T-cell (primary cell): ENCODE measurements at regions not wholly inside any gene's neighbourhood (a gene's known extent, or its start where the extent isn't known, plus 50 kb on each side); places are given as distances from the start of the nearest gene placed in this dataset.

Source experiments
- ATAC-seq, 4 experiments: fragments of 200-7000 bp in 3 of 4; fragments of 150-1000 bp in 1 of 4; cut with Tn5 transposase; replicated peaks in 1 of 4; 1 replicate in 3 of 4; 2 replicates in 1 of 4; pipeline ENCODE4 v1.10.0; 2021; ENCODE audit warnings: moderate library complexity in 3 of 4, mild to moderate bottlenecking in 2 of 4, moderate number of reproducible peaks in 1 of 4
- CTCF ChIA-PET, 2 donors: fragments of 300-600 bp; sonication (Branson Sonifier 250); formaldehyde crosslinking; loops; one replicate each; lab custom pipeline; 2022; ENCODE audit warnings: antibody characterized with exemption in 2 of 2; lab: Charles Lee
- POLR2A ChIA-PET, 2 donors: fragments of 300-600 bp; sonication (Branson Sonifier 250); formaldehyde crosslinking; loops; one replicate each; lab custom pipeline; 2022; ENCODE audit warnings: antibody characterized with exemption in 2 of 2; lab: Charles Lee
- DNase-seq, 35 experiments: peaks; one replicate each; pipeline versions ENCODE4 v3.0.0 to v3.0.0-alpha.2; 2013 to 2023
- H3K27ac ChIP-seq: one replicate; pipeline ENCODE4 v1.5.1; 2013; ENCODE audit warnings: low read length
- H3K27me3 ChIP-seq, 2 experiments: replicated peaks in 1 of 2; 1 replicate in 1 of 2; 2 replicates in 1 of 2; pipeline versions ENCODE4 v1.6.1 to v1.7.0; 2013; ENCODE audit warnings: low read length in 1 of 2, mixed read lengths in 1 of 2; ENCODE audit not compliant: control insufficient read depth in 2 of 2, insufficient read depth in 2 of 2; ENCODE audit errors: extremely low read depth in 1 of 2
- H3K36me3 ChIP-seq, 2 donors: 1 replicate in 1 of 2; 2 replicates in 1 of 2; pipeline versions ENCODE4 v1.6.1 to v1.7.0; 2013; ENCODE audit warnings: low read length in 1 of 2; ENCODE audit not compliant: control insufficient read depth in 2 of 2, insufficient read depth in 1 of 2; ENCODE audit errors: extremely low read depth in 1 of 2
- H3K4me1 ChIP-seq, 2 experiments: 1 replicate in 1 of 2; 2 replicates in 1 of 2; pipeline versions ENCODE4 v1.6.1 to v1.7.0; 2013; ENCODE audit warnings: low read length in 2 of 2, mixed read lengths in 1 of 2; ENCODE audit not compliant: insufficient read depth in 2 of 2, control insufficient read depth in 1 of 2; ENCODE audit errors: extremely low read depth in 1 of 2
- H3K4me3 ChIP-seq, 2 donors: 1 replicate in 1 of 2; 2 replicates in 1 of 2; pipeline versions ENCODE4 v1.5.1 to v1.7.0; 2013; ENCODE audit warnings: mild to moderate bottlenecking in 2 of 2, low read length in 1 of 2, moderate library complexity in 1 of 2; ENCODE audit not compliant: control insufficient read depth in 1 of 2; ENCODE audit errors: extremely low read depth in 1 of 2
- H3K9me3 ChIP-seq: 2 replicates; pipeline ENCODE4 v1.7.0; 2013
- H3K27ac Mint-ChIP-seq, 2 donors: one replicate each; pipeline ENCODE4 v1.8.0; 2020 to 2021; ENCODE audit warnings: mild to moderate bottlenecking in 2 of 2, mixed read lengths in 2 of 2
- H3K27me3 Mint-ChIP-seq, 2 donors: one replicate each; pipeline ENCODE4 v1.8.0; 2021 to 2022; ENCODE audit warnings: mixed read lengths in 2 of 2
- H3K36me3 Mint-ChIP-seq: one replicate; pipeline ENCODE4 v1.8.0; 2021; ENCODE audit warnings: mixed read lengths
- H3K4me1 Mint-ChIP-seq, 3 donors: one replicate each; pipeline ENCODE4 v1.8.0; 2020 to 2022; ENCODE audit warnings: mixed read lengths in 3 of 3, mild to moderate bottlenecking in 1 of 3
- H3K4me3 Mint-ChIP-seq, 3 donors: one replicate each; pipeline ENCODE4 v1.8.0; 2020 to 2022; ENCODE audit warnings: mild to moderate bottlenecking in 3 of 3, mixed read lengths in 3 of 3, moderate library complexity in 3 of 3
- H3K9me3 Mint-ChIP-seq, 3 donors: one replicate each; pipeline ENCODE4 v1.8.0; 2020 to 2022; ENCODE audit warnings: mixed read lengths in 3 of 3
- WGBS: methylation state at CpG from one replicate; pipeline ENCODE4 v1.1.5; 2013; ENCODE audit warnings: missing lambda C conversion rate; ENCODE audit not compliant: insufficient coverage; 5-methylcytosine and 5-hydroxymethylcytosine counted together

GRCh38 chr1:165078391-165078790 is 278.1 kb downstream of the LMX1A start:
- H3K27ac Mint-ChIP-seq: no peak overlapping the region

GRCh38 chr1:165075725-165076370 is 280.7 kb downstream of the LMX1A start:
- no peaks in the 10 kb centered on the region for H3K9me3 ChIP-seq
- DNase-seq (no peak), ATAC-seq (no peak)
- H3K27me3 Mint-ChIP-seq: peaks cover 0 to 2% of the 10 kb centered on the region in 2 donors
- H3K4me3 Mint-ChIP-seq: no peak overlapping the region
- no peaks in the 10 kb centered on the region for H3K36me3 ChIP-seq
- CTCF ChIA-PET: no interaction called here
- no peaks in the 10 kb centered on the region for H3K4me1 ChIP-seq
- H3K4me1 Mint-ChIP-seq: no peaks in the 10 kb centered on the region
- POLR2A ChIA-PET: no interaction called here
- no peaks in the 10 kb centered on the region for H3K36me3 Mint-ChIP-seq
- no peak overlapping the region for H3K4me3 ChIP-seq
- no peak overlapping the region for H3K27ac Mint-ChIP-seq
- no CpG with 5 or more reads among the region's 6 CpGs for WGBS
- H3K27me3 ChIP-seq: peaks cover 0 to 5% of the 10 kb centered on the region in 2 experiments
- H3K9me3 Mint-ChIP-seq: peaks cover 0 to 4% (median 4%) of the 10 kb centered on the region in 3 donors
- no peak overlapping the region for H3K27ac ChIP-seq

More at GRCh38 chr1:165078391-165078790, 278.1 kb downstream of the LMX1A start:
- ATAC-seq (no peak), DNase-seq (no peak)
- peaks cover 0 to 2% of the 10 kb centered on the region in 2 donors for H3K27me3 Mint-ChIP-seq
- ChIA-PET CTCF (no interaction called here), POLR2A (no interaction called here)
- Histone ChIP-seq H3K4me1 (no peaks in the 10 kb centered on the region), H3K27ac (no peak overlapping the region), H3K4me3 (no peak overlapping the region), H3K27me3 (peaks cover 0 to 5% of the 10 kb centered on the region in 2 experiments), H3K36me3 (no peaks in the 10 kb centered on the region), H3K9me3 (no peaks in the 10 kb centered on the region)
- H3K4me3 Mint-ChIP-seq: no peak overlapping the region
- no peaks in the 10 kb centered on the region for H3K36me3 Mint-ChIP-seq
- peaks cover 0 to 12% (median 4%) of the 10 kb centered on the region in 3 donors for H3K9me3 Mint-ChIP-seq
- no peaks in the 10 kb centered on the region for H3K4me1 Mint-ChIP-seq

- WGBS: 41% methylated on average over 4 of the region's 7 CpGs
- no peaks in the 10 kb centered on the region for H3K4me1 ChIP-seq
- no peaks in the 10 kb centered on the region for H3K9me3 ChIP-seq
- Mint-ChIP-seq H3K27ac (no peak overlapping the region), H3K27me3 (peaks cover 0 to 2% of the 10 kb centered on the region in 2 donors), H3K36me3 (no peaks in the 10 kb centered on the region), H3K4me1 (no peaks in the 10 kb centered on the region), H3K4me3 (no peak overlapping the region), H3K9me3 (no peaks in the 10 kb centered on the region)
- ATAC-seq (no peak), DNase-seq (peak in 1 of 35 experiments; percentile 2)
- H3K4me3 ChIP-seq: no peak overlapping the region
- H3K27me3 ChIP-seq: peaks cover 0 to 5% of the 10 kb centered on the region in 2 experiments
- H3K27ac ChIP-seq: no peak overlapping the region
- H3K36me3 ChIP-seq: no peaks in the 10 kb centered on the region
- ChIA-PET CTCF (no interaction called here), POLR2A (no interaction called here)
These were observed 283.1 kb downstream of the LMX1A start for GRCh38 chr1:165073185-165074007.

GRCh38 chr1:165070675-165071074 is 285.8 kb downstream of the LMX1A start:
- POLR2A ChIA-PET: no interaction called here
- Histone ChIP-seq H3K27ac (no peak overlapping the region), H3K9me3 (no peaks in the 10 kb centered on the region), H3K4me3 (no peak overlapping the region), H3K27me3 (peaks cover 0 to 5% of the 10 kb centered on the region in 2 experiments), H3K4me1 (no peaks in the 10 kb centered on the region), H3K36me3 (no peaks in the 10 kb centered on the region)
- H3K27me3 Mint-ChIP-seq: peaks cover 0 to 2% of the 10 kb centered on the region in 2 donors
- 95% methylated on average over 2 of the region's 4 CpGs for WGBS
- ATAC-seq (no peak), DNase-seq (no peak)
- CTCF ChIA-PET: no interaction called here
- no peaks in the 10 kb centered on the region for H3K36me3 Mint-ChIP-seq
- no peaks in the 10 kb centered on the region for H3K4me1 Mint-ChIP-seq
- H3K4me3 Mint-ChIP-seq: no peak overlapping the region
- no peaks in the 10 kb centered on the region for H3K9me3 Mint-ChIP-seq
- no peak overlapping the region for H3K27ac Mint-ChIP-seq

GRCh38 chr1:165069829-165070228 is 286.7 kb downstream of the LMX1A start:
- Mint-ChIP-seq H3K4me3 (no peak overlapping the region), H3K36me3 (no peaks in the 10 kb centered on the region), H3K9me3 (no peaks in the 10 kb centered on the region), H3K27me3 (peaks cover 0 to 2% of the 10 kb centered on the region in 2 donors), H3K4me1 (no peaks in the 10 kb centered on the region), H3K27ac (no peak overlapping the region)
- DNase-seq (no peak), ATAC-seq (no peak)
- Histone ChIP-seq H3K27me3 (peaks cover 0 to 5% of the 10 kb centered on the region in 2 experiments), H3K4me1 (no peaks in the 10 kb centered on the region), H3K27ac (no peak overlapping the region), H3K9me3 (no peaks in the 10 kb centered on the region), H3K4me3 (no peak overlapping the region), H3K36me3 (no peaks in the 10 kb centered on the region)
- 86% methylated on average over 1 of the region's 1 CpG for WGBS
- POLR2A ChIA-PET: no interaction called here
- CTCF ChIA-PET: no interaction called here

- no peaks in the 10 kb centered on the region for H3K36me3 ChIP-seq
- WGBS: 78% methylated on average over 3 of the region's 5 CpGs
- H3K27me3 Mint-ChIP-seq: no peaks in the 10 kb centered on the region
- H3K27ac ChIP-seq: no peak overlapping the region
- H3K27ac Mint-ChIP-seq: no peak overlapping the region
- H3K4me3 Mint-ChIP-seq: no peak overlapping the region
- CTCF ChIA-PET: no interaction called here
- H3K27me3 ChIP-seq: no peaks in the 10 kb centered on the region
- no peaks in the 10 kb centered on the region for H3K4me1 ChIP-seq
- DNase-seq (no peak), ATAC-seq (no peak)
- POLR2A ChIA-PET: no interaction called here
- H3K9me3 Mint-ChIP-seq: no peaks in the 10 kb centered on the region
- H3K9me3 ChIP-seq: no peaks in the 10 kb centered on the region
- H3K4me1 Mint-ChIP-seq: no peaks in the 10 kb centered on the region
- H3K4me3 ChIP-seq: no peak overlapping the region
- H3K36me3 Mint-ChIP-seq: no peaks in the 10 kb centered on the region
These were observed 287.8 kb downstream of the LMX1A start for GRCh38 chr1:165068741-165069140.
